ENCODE measurements at regions not wholly inside any gene's neighbourhood (a gene's known extent, or its start where the extent isn't known, plus 50 kb on each side); places are given as distances from the start of the nearest gene placed in this dataset.

DNA sequence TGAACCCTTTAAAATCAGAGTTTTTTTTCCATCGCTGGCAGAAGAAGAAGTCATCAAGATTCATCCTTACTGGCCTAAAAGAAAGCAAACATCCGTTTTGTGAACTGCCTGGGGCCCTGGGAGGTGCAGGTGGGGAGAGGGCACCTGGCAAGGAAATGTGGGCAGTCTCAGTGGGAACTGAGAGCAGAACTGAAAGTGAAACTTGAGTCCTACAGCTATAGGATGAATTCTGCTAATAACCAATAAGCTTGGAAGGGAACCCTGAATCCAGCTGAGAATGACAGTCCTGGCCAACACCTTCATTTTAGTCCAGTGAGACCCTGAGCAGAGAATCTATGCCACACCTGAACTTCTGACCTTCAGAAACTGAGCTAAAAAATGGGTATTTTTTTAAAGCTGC is 130.1 kb upstream of the ASCC3 start:
- Mint-ChIP-seq H3K4me1 (no peaks in the 10 kb centered on the region; a peak in 1 of 4 replicates), H3K4me3 (no peak overlapping the region), H3K36me3 (ENCODE audit: insufficient read depth in 1 of 3, low read depth in 3 of 3) (no peaks in the 10 kb centered on the region), H3K27ac (no peak overlapping the region), H3K27me3 (ENCODE audit: low read depth) (no peaks in the 10 kb centered on the region), H3K9me3 (no peaks in the 10 kb centered on the region)
- WGBS (ENCODE audit: extremely low coverage, insufficient read length, low lambda C conversion rate): no CpG with 5 or more reads among the region's 2 CpGs
- Histone ChIP-seq H3K4me1 (ENCODE audit: insufficient read depth, low read length) (no peaks in the 10 kb centered on the region), H2BK120ac (ENCODE audit: low read depth, low read length, poor library complexity, severe bottlenecking) (no peak overlapping the region), H4K91ac (ENCODE audit: insufficient read length, low read depth, low read length) (no peak overlapping the region), H3K4ac (ENCODE audit: low read depth, low read length) (no peak overlapping the region), H3K23me2 (ENCODE audit: insufficient read length, low read depth, low read length, poor library complexity, severe bottlenecking) (no peaks in the 10 kb centered on the region), H3K27ac (ENCODE audit: insufficient read length, low read depth, low read length) (no peak overlapping the region), H3K18ac (ENCODE audit: insufficient read length, low read depth, low read length) (no peak overlapping the region), H3K4me2 (ENCODE audit: insufficient read depth, insufficient read length, low read length) (no peak overlapping the region), H3K79me1 (ENCODE audit: insufficient read depth, low read depth, low read length, poor library complexity, severe bottlenecking) (no peaks in the 10 kb centered on the region), H4K8ac (replicated peaks; ENCODE audit: insufficient read length, low read depth, low read length) (no peak overlapping the region), H2BK12ac (ENCODE audit: insufficient read length, low read depth, low read length) (no peak overlapping the region), H2AK5ac (ENCODE audit: insufficient read length, low read length) (no peak overlapping the region), H3K9me3 (ENCODE audit: control insufficient read depth, low read depth, low read length) (no peaks in the 10 kb centered on the region), H3K23ac (ENCODE audit: insufficient read length, low read depth, low read length) (no peak overlapping the region), H3T11ph (ENCODE audit: low read length) (no peak overlapping the region), H3K14ac (ENCODE audit: insufficient read depth, low read length) (no peak overlapping the region), H2BK20ac (ENCODE audit: low read depth, low read length, poor library complexity, severe bottlenecking) (no peak overlapping the region), H3K27me3 (ENCODE audit: insufficient read depth, low read length) (no peaks in the 10 kb centered on the region), H2BK15ac (ENCODE audit: low read depth, low read length) (no peak overlapping the region), H4K5ac (ENCODE audit: insufficient read length, low read depth, low read length) (no peak overlapping the region), H3K56ac (ENCODE audit: insufficient read length, low read depth, low read length) (no peak overlapping the region), H2AFZ (ENCODE audit: low read length) (no peak overlapping the region), H3K79me2 (ENCODE audit: insufficient read depth, low read length) (no peaks in the 10 kb centered on the region), H3K9ac (ENCODE audit: extremely low read depth, insufficient read length, low read length) (no peak overlapping the region), H4K20me1 (ENCODE audit: control insufficient read depth, insufficient read depth, insufficient read length) (no peaks in the 10 kb centered on the region), H2BK5ac (ENCODE audit: insufficient read length, low read length) (no peak overlapping the region)
- TF ChIP-seq, protein P1, sequence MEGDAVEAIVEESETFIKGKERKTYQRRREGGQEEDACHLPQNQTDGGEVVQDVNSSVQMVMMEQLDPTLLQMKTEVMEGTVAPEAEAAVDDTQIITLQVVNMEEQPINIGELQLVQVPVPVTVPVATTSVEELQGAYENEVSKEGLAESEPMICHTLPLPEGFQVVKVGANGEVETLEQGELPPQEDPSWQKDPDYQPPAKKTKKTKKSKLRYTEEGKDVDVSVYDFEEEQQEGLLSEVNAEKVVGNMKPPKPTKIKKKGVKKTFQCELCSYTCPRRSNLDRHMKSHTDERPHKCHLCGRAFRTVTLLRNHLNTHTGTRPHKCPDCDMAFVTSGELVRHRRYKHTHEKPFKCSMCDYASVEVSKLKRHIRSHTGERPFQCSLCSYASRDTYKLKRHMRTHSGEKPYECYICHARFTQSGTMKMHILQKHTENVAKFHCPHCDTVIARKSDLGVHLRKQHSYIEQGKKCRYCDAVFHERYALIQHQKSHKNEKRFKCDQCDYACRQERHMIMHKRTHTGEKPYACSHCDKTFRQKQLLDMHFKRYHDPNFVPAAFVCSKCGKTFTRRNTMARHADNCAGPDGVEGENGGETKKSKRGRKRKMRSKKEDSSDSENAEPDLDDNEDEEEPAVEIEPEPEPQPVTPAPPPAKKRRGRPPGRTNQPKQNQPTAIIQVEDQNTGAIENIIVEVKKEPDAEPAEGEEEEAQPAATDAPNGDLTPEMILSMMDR (conservative IDR thresholded peaks at IDR 0.05): no peak
- DNase-seq: no peak

All from H9 (cell line).